ENCODE measurements at regions not wholly inside any gene's neighbourhood (a gene's known extent, or its start where the extent isn't known, plus 50 kb on each side); places are given as distances from the start of the nearest gene placed in this dataset.
A peak's percentile ranks its signal among the peaks of the same experiment; 100 is the strongest.

- DNase-seq (ENCODE audit: low read depth): no peak
Measured at GRCh38 chr20:11128721-11129120, 454.9 kb upstream of the JAG1 start.

GRCh38 chr20:11130554-11131166 lies 456.9 kb upstream of the JAG1 start:
- no peak for DNase-seq (ENCODE audit: low read depth)

GRCh38 chr20:11132819-11133415 lies 459.1 kb upstream of the JAG1 start:
- DNase-seq (ENCODE audit: low read depth): no peak

- no peak for DNase-seq (ENCODE audit: low read depth)
Measured at GRCh38 chr20:11136691-11137090, 462.9 kb upstream of the JAG1 start.

- no peak for DNase-seq (ENCODE audit: low read depth)
Measured at GRCh38 chr20:11137688-11138087, 463.9 kb upstream of the JAG1 start.

GRCh38 chr20:11140359-11140758 lies 466.6 kb upstream of the JAG1 start:
- peak; percentile 73 for DNase-seq (ENCODE audit: low read depth)

GRCh38 chr20:11143481-11143880 lies 469.7 kb upstream of the JAG1 start:
- DNase-seq (ENCODE audit: low read depth): no peak

- peak; percentile 79 for DNase-seq (ENCODE audit: low read depth)
Measured at GRCh38 chr20:11144114-11144950, 470.5 kb upstream of the JAG1 start.

- DNase-seq (ENCODE audit: low read depth): no peak
Measured at GRCh38 chr20:11145616-11146015, 471.8 kb upstream of the JAG1 start.

- DNase-seq (ENCODE audit: low read depth): no peak
Measured at GRCh38 chr20:11153819-11154218, 480.0 kb upstream of the JAG1 start.

GRCh38 chr20:11155156-11155756 lies 481.5 kb upstream of the JAG1 start:
- no peak for DNase-seq (ENCODE audit: low read depth)

- no peak for DNase-seq (ENCODE audit: low read depth)
Measured at GRCh38 chr20:11156922-11157321, 483.1 kb upstream of the JAG1 start.

GRCh38 chr20:11158146-11158545 lies 484.3 kb upstream of the JAG1 start:
- no peak for DNase-seq (ENCODE audit: low read depth)

GRCh38 chr20:11158589-11158988 lies 484.8 kb upstream of the JAG1 start:
- DNase-seq (ENCODE audit: low read depth): no peak

GRCh38 chr20:11159728-11160127 lies 485.9 kb upstream of the JAG1 start:
- DNase-seq (ENCODE audit: low read depth): peak; percentile 72

- DNase-seq (ENCODE audit: low read depth): no peak
Measured at GRCh38 chr20:11162026-11162775, 488.4 kb upstream of the JAG1 start.

GRCh38 chr20:11165789-11166188 lies 492.0 kb upstream of the JAG1 start:
- DNase-seq (ENCODE audit: low read depth): no peak

GRCh38 chr20:11166712-11167111 lies 492.9 kb upstream of the JAG1 start:
- DNase-seq (ENCODE audit: low read depth): no peak

GRCh38 chr20:11168026-11168425 lies 494.2 kb upstream of the JAG1 start:
- DNase-seq (ENCODE audit: low read depth): peak; percentile 24

GRCh38 chr20:11170025-11170424 lies 496.2 kb upstream of the JAG1 start:
- DNase-seq (ENCODE audit: low read depth): no peak

- DNase-seq (ENCODE audit: low read depth): no peak
Measured at GRCh38 chr20:11170565-11170964, 496.8 kb upstream of the JAG1 start.

- no peak for DNase-seq (ENCODE audit: low read depth)
Measured at GRCh38 chr20:11172881-11173280, 499.1 kb upstream of the JAG1 start.

Measured in RPMI7951 (cell line).